ENCODE measurements at regions not wholly inside any gene's neighbourhood (a gene's known extent, or its start where the extent isn't known, plus 50 kb on each side); places are given as distances from the start of the nearest gene placed in this dataset.

- TF ChIP-seq EZH2phosphoT487 (conservative IDR thresholded peaks at IDR 0.05; ENCODE audit: low read length) (no peak), CTCF (IDR thresholded peaks at IDR 0.05; ENCODE audit: insufficient read depth, low read length, poor library complexity, severe bottlenecking) (no peak)
- Histone ChIP-seq H3K79me2 (ENCODE audit: insufficient read depth, low read length) (peaks cover 52% of the 10 kb centered on the region; the same call in 1 of the 2 replicates), H3K27ac (ENCODE audit: low read depth, low read length) (no peak overlapping the region), H3K27me3 (ENCODE audit: low read length) (no peaks in the 10 kb centered on the region), H3F3A (ENCODE audit: insufficient read depth) (no peaks in the 10 kb centered on the region), H3K36me3 (ENCODE audit: low read length) (no peaks in the 10 kb centered on the region), H2AFZ (ENCODE audit: low read depth, low read length, severe bottlenecking) (no peak overlapping the region), H3K4me3 (ENCODE audit: insufficient read depth, low read length, poor library complexity, severe bottlenecking) (no peak overlapping the region), H3K9me2 (replicated peaks; ENCODE audit: insufficient read depth, low read length) (no peaks in the 10 kb centered on the region), H4K20me1 (ENCODE audit: low read depth, low read length) (no peaks in the 10 kb centered on the region), H3K4me2 (ENCODE audit: low read depth, low read length, poor library complexity, severe bottlenecking) (no peak overlapping the region), H3K9me3 (ENCODE audit: insufficient read depth, low read length) (no peaks in the 10 kb centered on the region), H3K9ac (ENCODE audit: low read length) (no peak overlapping the region)
Measured at GRCh38 chr6:11323666-11324452, 91.4 kb upstream of the NEDD9 start.

GRCh38 chr6:11322252-11322885 lies 89.9 kb upstream of the NEDD9 start:
- TF ChIP-seq CTCF (IDR thresholded peaks at IDR 0.05; ENCODE audit: insufficient read depth, low read length, poor library complexity, severe bottlenecking), result no peak
- TF ChIP-seq EZH2phosphoT487 (conservative IDR thresholded peaks at IDR 0.05; ENCODE audit: low read length), result no peak
- Histone ChIP-seq H3K79me2 (ENCODE audit: insufficient read depth, low read length) (peaks cover 40% of the 10 kb centered on the region; the same call in 1 of the 2 replicates), H3K27me3 (ENCODE audit: low read length) (no peaks in the 10 kb centered on the region), H3K27ac (ENCODE audit: low read depth, low read length) (no peak overlapping the region), H3K4me2 (ENCODE audit: low read depth, low read length, poor library complexity, severe bottlenecking) (no peak overlapping the region), H3K36me3 (ENCODE audit: low read length) (no peaks in the 10 kb centered on the region), H4K20me1 (ENCODE audit: low read depth, low read length) (no peaks in the 10 kb centered on the region), H2AFZ (ENCODE audit: low read depth, low read length, severe bottlenecking) (no peak overlapping the region), H3K4me3 (ENCODE audit: insufficient read depth, low read length, poor library complexity, severe bottlenecking) (no peak overlapping the region), H3K9me2 (replicated peaks; ENCODE audit: insufficient read depth, low read length) (no peaks in the 10 kb centered on the region), H3F3A (ENCODE audit: insufficient read depth) (no peaks in the 10 kb centered on the region), H3K9me3 (ENCODE audit: insufficient read depth, low read length) (no peaks in the 10 kb centered on the region), H3K9ac (ENCODE audit: low read length) (no peak overlapping the region)

- Histone ChIP-seq H3K79me2 (ENCODE audit: insufficient read depth, low read length) (peaks cover 26% of the 10 kb centered on the region; the same call in 1 of the 2 replicates), H3K36me3 (ENCODE audit: low read length) (no peaks in the 10 kb centered on the region), H3F3A (ENCODE audit: insufficient read depth) (no peaks in the 10 kb centered on the region), H3K27ac (ENCODE audit: low read depth, low read length) (no peak overlapping the region), H3K9me2 (replicated peaks; ENCODE audit: insufficient read depth, low read length) (no peaks in the 10 kb centered on the region), H3K9ac (ENCODE audit: low read length) (no peak overlapping the region), H3K27me3 (ENCODE audit: low read length) (no peaks in the 10 kb centered on the region), H4K20me1 (ENCODE audit: low read depth, low read length) (no peaks in the 10 kb centered on the region), H2AFZ (ENCODE audit: low read depth, low read length, severe bottlenecking) (no peak overlapping the region), H3K4me2 (ENCODE audit: low read depth, low read length, poor library complexity, severe bottlenecking) (no peak overlapping the region), H3K9me3 (ENCODE audit: insufficient read depth, low read length) (no peaks in the 10 kb centered on the region), H3K4me3 (ENCODE audit: insufficient read depth, low read length, poor library complexity, severe bottlenecking) (no peak overlapping the region)
- TF ChIP-seq EZH2phosphoT487 (conservative IDR thresholded peaks at IDR 0.05; ENCODE audit: low read length), result no peak
- no peak for TF ChIP-seq CTCF (IDR thresholded peaks at IDR 0.05; ENCODE audit: insufficient read depth, low read length, poor library complexity, severe bottlenecking)
Measured at GRCh38 chr6:11320914-11321597, 88.6 kb upstream of the NEDD9 start.

Measured in SU-DHL-6 (cell line).